Transverse colon (tissue), 4 donors: ENCODE measurements at regions not wholly inside any gene's neighbourhood (a gene's known extent, or its start where the extent isn't known, plus 50 kb on each side); places are given as distances from the start of the nearest gene placed in this dataset.

Experiments used
- CTCF ChIP-seq, 5 experiments: fragments of 200-600 bp in 3 of 5; fragments of 450-650 bp in 2 of 5; sonication (generic) in 3 of 5; IDR thresholded peaks; 1 replicate in 2 of 5; 2 replicates in 3 of 5; pipeline ENCODE4 v1.5.1; 2016 to 2017; ENCODE audit warnings: antibody characterized with exemption in 5 of 5, inconsistent platforms in 3 of 5, mild to moderate bottlenecking in 2 of 5, moderate library complexity in 1 of 5
- EP300 ChIP-seq: sonication (generic); formaldehyde crosslinking; IDR thresholded peaks from one replicate; pipeline ENCODE4 v1.6.1; 2017; ENCODE audit warnings: antibody characterized with exemption, low read depth
- POLR2A ChIP-seq: fragments of 450-650 bp; IDR thresholded peaks from one replicate; pipeline ENCODE4 v1.6.1; 2016; ENCODE audit warnings: antibody characterized with exemption, mild to moderate bottlenecking, moderate library complexity
- POLR2AphosphoS5 ChIP-seq, 3 donors: sonication (generic); formaldehyde crosslinking; IDR thresholded peaks; one replicate each; pipeline ENCODE4 v1.6.1; 2016; ENCODE audit warnings: antibody characterized with exemption in 3 of 3

- TF ChIP-seq POLR2AphosphoS5 (IDR thresholded peaks at IDR 0.05) (no peak), CTCF (IDR thresholded peaks at IDR 0.05) (no peak), POLR2A (no peak), EP300 (no peak)
Measured at GRCh38 chr3:40615918-40616819, 91.4 kb downstream of the ZNF621 start.
